ENCODE measurements at regions not wholly inside any gene's neighbourhood (a gene's known extent, or its start where the extent isn't known, plus 50 kb on each side); places are given as distances from the start of the nearest gene placed in this dataset.

DNA sequence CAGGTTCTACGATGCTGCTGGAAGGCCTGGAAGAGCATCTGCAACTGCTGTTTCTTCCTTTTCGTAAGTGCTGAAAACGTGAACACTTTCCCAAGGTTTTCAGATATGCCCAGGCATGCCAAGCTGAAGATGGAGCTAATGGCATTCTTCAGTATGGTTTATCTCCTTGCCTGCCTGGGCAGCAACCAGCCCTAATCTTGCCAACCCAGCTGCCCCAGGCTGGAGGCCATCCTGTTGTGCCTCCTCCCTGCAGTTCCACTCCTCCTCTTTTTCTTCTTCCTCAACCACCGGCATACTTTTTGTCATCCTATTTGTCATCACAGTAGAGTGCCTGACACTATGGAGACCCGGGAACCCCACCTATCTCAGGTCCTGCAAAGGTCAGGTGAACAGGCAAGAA, 1849.3 kb downstream of the TP53TG3F start:
- Histone ChIP-seq H3K36me3 (no peaks in the 10 kb centered on the region), H3K4me3 (no peak overlapping the region), H3K27ac (no peak overlapping the region), H3K27me3 (no peaks in the 10 kb centered on the region), H3K4me1 (no peaks in the 10 kb centered on the region), H3K9me3 (no peaks in the 10 kb centered on the region)
- no peak for ATAC-seq
- intact Hi-C loops (cut with DNase I): no loop called here
- 44% methylated on average over 3 of the region's 5 CpGs for WGBS (ENCODE audit: insufficient coverage, low coverage, low lambda C conversion rate, missing lambda C conversion rate)
- no peak for DNase-seq
- no peak for TF ChIP-seq POLR2A (IDR thresholded peaks at IDR 0.05)
- TF ChIP-seq, protein P1, sequence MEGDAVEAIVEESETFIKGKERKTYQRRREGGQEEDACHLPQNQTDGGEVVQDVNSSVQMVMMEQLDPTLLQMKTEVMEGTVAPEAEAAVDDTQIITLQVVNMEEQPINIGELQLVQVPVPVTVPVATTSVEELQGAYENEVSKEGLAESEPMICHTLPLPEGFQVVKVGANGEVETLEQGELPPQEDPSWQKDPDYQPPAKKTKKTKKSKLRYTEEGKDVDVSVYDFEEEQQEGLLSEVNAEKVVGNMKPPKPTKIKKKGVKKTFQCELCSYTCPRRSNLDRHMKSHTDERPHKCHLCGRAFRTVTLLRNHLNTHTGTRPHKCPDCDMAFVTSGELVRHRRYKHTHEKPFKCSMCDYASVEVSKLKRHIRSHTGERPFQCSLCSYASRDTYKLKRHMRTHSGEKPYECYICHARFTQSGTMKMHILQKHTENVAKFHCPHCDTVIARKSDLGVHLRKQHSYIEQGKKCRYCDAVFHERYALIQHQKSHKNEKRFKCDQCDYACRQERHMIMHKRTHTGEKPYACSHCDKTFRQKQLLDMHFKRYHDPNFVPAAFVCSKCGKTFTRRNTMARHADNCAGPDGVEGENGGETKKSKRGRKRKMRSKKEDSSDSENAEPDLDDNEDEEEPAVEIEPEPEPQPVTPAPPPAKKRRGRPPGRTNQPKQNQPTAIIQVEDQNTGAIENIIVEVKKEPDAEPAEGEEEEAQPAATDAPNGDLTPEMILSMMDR (IDR thresholded peaks at IDR 0.05): no peak

- DNase-seq: no peak
- intact Hi-C loops (cut with DNase I): no loop called here
- TF ChIP-seq, protein P1 (IDR thresholded peaks at IDR 0.05): no peak
- no peaks in the 10 kb centered on the region for H3K27me3 ChIP-seq
- no peaks in the 10 kb centered on the region for H3K36me3 ChIP-seq
- H3K9me3 ChIP-seq: no peaks in the 10 kb centered on the region
- no peak overlapping the region for H3K4me3 ChIP-seq
- WGBS (ENCODE audit: insufficient coverage, low coverage, low lambda C conversion rate, missing lambda C conversion rate): 40% methylated on average over 1 of the region's 3 CpGs
- no peaks in the 10 kb centered on the region for H3K4me1 ChIP-seq
- no peak overlapping the region for H3K27ac ChIP-seq
- ATAC-seq: no peak
Measured at GRCh38 chr16:35310999-35311398, 1851.6 kb downstream of the TP53TG3F start.

- H3K27me3 ChIP-seq: no peaks in the 10 kb centered on the region
- TF ChIP-seq, protein P1 (IDR thresholded peaks at IDR 0.05): no peak
- TF ChIP-seq POLR2A (IDR thresholded peaks at IDR 0.05): no peak
- DNase-seq (no peak), ATAC-seq (no peak)
- H3K4me3 ChIP-seq: no peak overlapping the region
- no peaks in the 10 kb centered on the region for H3K4me1 ChIP-seq
- WGBS (ENCODE audit: insufficient coverage, low coverage, low lambda C conversion rate, missing lambda C conversion rate): 37% methylated on average over 2 of the region's 10 CpGs
- no peaks in the 10 kb centered on the region for H3K9me3 ChIP-seq
- H3K27ac ChIP-seq: no peak overlapping the region
- intact Hi-C loops (cut with DNase I): no loop called here
- H3K36me3 ChIP-seq: no peaks in the 10 kb centered on the region
Measured at GRCh38 chr16:35311475-35311874, 1852.1 kb downstream of the TP53TG3F start.

DNA sequence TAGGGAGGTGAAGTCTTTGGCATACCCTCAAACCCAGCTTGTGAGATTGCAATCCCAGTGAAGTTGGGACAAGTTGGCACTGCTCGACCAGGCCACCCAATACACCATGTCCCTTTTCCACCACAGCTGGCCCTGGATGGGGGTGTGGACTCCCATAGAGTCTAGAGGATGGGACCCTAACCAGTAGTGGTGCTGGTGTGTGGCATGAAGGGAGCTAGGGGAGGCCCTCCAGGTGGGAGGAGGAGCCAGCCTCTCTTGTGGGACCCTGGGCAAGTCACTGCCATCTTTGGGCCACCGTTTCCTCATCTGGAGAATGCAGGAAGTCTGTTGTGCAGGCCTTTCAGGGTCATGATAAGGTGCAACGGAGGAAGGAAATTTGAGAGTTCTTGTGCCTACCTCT, 1854.9 kb downstream of the TP53TG3F start:
- no peaks in the 10 kb centered on the region for H3K27me3 ChIP-seq
- no peak for DNase-seq
- intact Hi-C loops (cut with DNase I): no loop called here
- H3K4me1 ChIP-seq: no peaks in the 10 kb centered on the region
- TF ChIP-seq, protein P1 (IDR thresholded peaks at IDR 0.05): no peak
- TF ChIP-seq POLR2A (IDR thresholded peaks at IDR 0.05): no peak
- H3K9me3 ChIP-seq: no peaks in the 10 kb centered on the region
- no peak overlapping the region for H3K4me3 ChIP-seq
- no CpG with 5 or more reads among the region's 3 CpGs for WGBS (ENCODE audit: insufficient coverage, low coverage, low lambda C conversion rate, missing lambda C conversion rate)
- no peaks in the 10 kb centered on the region for H3K36me3 ChIP-seq
- ATAC-seq: no peak
- H3K27ac ChIP-seq: no peak overlapping the region

GRCh38 chr16:35319536-35320192, 1860.3 kb downstream of the TP53TG3F start:
- WGBS (ENCODE audit: insufficient coverage, low coverage, low lambda C conversion rate, missing lambda C conversion rate): 80% methylated on average over 1 of the region's 2 CpGs
- H3K9me3 ChIP-seq: no peaks in the 10 kb centered on the region

More at GRCh38 chr16:35319536-35320192, 1860.3 kb downstream of the TP53TG3F start:
- intact Hi-C loops (cut with DNase I): no loop called here
- TF ChIP-seq, protein P1 (IDR thresholded peaks at IDR 0.05): no peak
- TF ChIP-seq POLR2A (IDR thresholded peaks at IDR 0.05): no peak
- ATAC-seq: no peak
- Histone ChIP-seq H3K27ac (no peak overlapping the region), H3K36me3 (no peaks in the 10 kb centered on the region), H3K4me3 (no peak overlapping the region), H3K4me1 (no peaks in the 10 kb centered on the region), H3K27me3 (no peaks in the 10 kb centered on the region)
- no peak for DNase-seq

Data from right lobe of liver (tissue), 6 donors.